Tibial artery (tissue), 4 donors: ENCODE measurements at regions not wholly inside any gene's neighbourhood (a gene's known extent, or its start where the extent isn't known, plus 50 kb on each side); places are given as distances from the start of the nearest gene placed in this dataset.

Experiments
- DNase-seq, 2 donors: peaks; one replicate each; pipeline ENCODE4 v3.0.0-alpha.2; 2019
- H3K27ac ChIP-seq, 2 donors: fragments of 200-600 bp; sonication (generic) in 1 of 2; 1 replicate in 1 of 2; 2 replicates in 1 of 2; pipeline ENCODE4 v1.5.1; 2018 to 2019; ENCODE audit warnings: mild to moderate bottlenecking in 1 of 2
- H3K27me3 ChIP-seq, 2 donors: fragments of 200-600 bp; sonication (generic) in 1 of 2; one replicate each; pipeline versions ENCODE4 v1.5.1 to v1.6.0; 2016 to 2019
- H3K36me3 ChIP-seq, 3 donors: fragments of 200-600 bp; sonication (generic) in 2 of 3; one replicate each; pipeline ENCODE4 v1.5.1; 2016 to 2019; ENCODE audit warnings: mild to moderate bottlenecking in 2 of 3
- H3K4me1 ChIP-seq, 4 donors: fragments of 200-600 bp; sonication (generic) in 2 of 4; 1 replicate in 3 of 4; 2 replicates in 1 of 4; pipeline ENCODE4 v1.5.1; 2016 to 2019
- H3K4me3 ChIP-seq, 2 donors: fragments of 200-600 bp; sonication (generic) in 1 of 2; 1 replicate in 1 of 2; 2 replicates in 1 of 2; pipeline ENCODE4 v1.5.1; 2018 to 2019; ENCODE audit warnings: mild to moderate bottlenecking in 2 of 2
- H3K9me3 ChIP-seq, 3 donors: fragments of 200-600 bp; sonication (generic) in 1 of 3; one replicate each; pipeline ENCODE4 v1.5.1; 2016 to 2019
- CTCF ChIP-seq, 2 experiments: fragments of 200-600 bp in 1 of 2; fragments of 450-650 bp in 1 of 2; IDR thresholded peaks; one replicate each; pipeline ENCODE4 v1.5.1; 2017 to 2019; ENCODE audit warnings: antibody characterized with exemption in 2 of 2, mild to moderate bottlenecking in 1 of 2, moderate library complexity in 1 of 2
- intact Hi-C: fragments of 100-400 bp; cut with DNase I; formaldehyde crosslinking; loops from one replicate; pipeline ENCODE4 v1.15.0; 2023; ENCODE audit warnings: low total_unique reads

GRCh38 chr17:52482271-52482670, 323.8 kb upstream of the CA10 start:
- no peaks in the 10 kb centered on the region for H3K4me1 ChIP-seq
- H3K9me3 ChIP-seq = no peaks in the 10 kb centered on the region
- DNase-seq = no peak
- intact Hi-C loops = no loop called here
- no peaks in the 10 kb centered on the region for H3K36me3 ChIP-seq
- no peaks in the 10 kb centered on the region for H3K27me3 ChIP-seq
- no peak overlapping the region for H3K4me3 ChIP-seq
- no peak overlapping the region for H3K27ac ChIP-seq
- no peak for TF ChIP-seq CTCF (IDR thresholded peaks at IDR 0.05)

- Histone ChIP-seq H3K4me3 (no peak overlapping the region), H3K4me1 (no peaks in the 10 kb centered on the region), H3K27me3 (no peaks in the 10 kb centered on the region), H3K9me3 (no peaks in the 10 kb centered on the region), H3K27ac (no peak overlapping the region), H3K36me3 (no peaks in the 10 kb centered on the region)
- no peak for TF ChIP-seq CTCF (IDR thresholded peaks at IDR 0.05)
- DNase-seq = no peak
- intact Hi-C loops = no loop called here
Measured at GRCh38 chr17:52477824-52478699, 319.5 kb upstream of the CA10 start.

GRCh38 chr17:52476638-52477313, 318.3 kb upstream of the CA10 start:
- Histone ChIP-seq H3K27ac (no peak overlapping the region), H3K27me3 (no peaks in the 10 kb centered on the region), H3K4me3 (no peak overlapping the region), H3K9me3 (no peaks in the 10 kb centered on the region), H3K4me1 (no peaks in the 10 kb centered on the region), H3K36me3 (no peaks in the 10 kb centered on the region)
- intact Hi-C loops = no loop called here
- no peak for DNase-seq
- no peak for TF ChIP-seq CTCF (IDR thresholded peaks at IDR 0.05)

- TF ChIP-seq CTCF (IDR thresholded peaks at IDR 0.05) = no peak
- Histone ChIP-seq H3K9me3 (no peaks in the 10 kb centered on the region), H3K4me3 (no peak overlapping the region), H3K27ac (no peak overlapping the region), H3K4me1 (no peaks in the 10 kb centered on the region), H3K27me3 (no peaks in the 10 kb centered on the region), H3K36me3 (no peaks in the 10 kb centered on the region)
- no peak for DNase-seq
- intact Hi-C loops = no loop called here
Measured at GRCh38 chr17:52470553-52470952, 312.0 kb upstream of the CA10 start.

GRCh38 chr17:52465407-52465806, 306.9 kb upstream of the CA10 start:
- intact Hi-C loops = no loop called here
- no peaks in the 10 kb centered on the region for H3K36me3 ChIP-seq
- no peak overlapping the region for H3K4me3 ChIP-seq
- TF ChIP-seq CTCF (IDR thresholded peaks at IDR 0.05) = no peak
- no peaks in the 10 kb centered on the region for H3K9me3 ChIP-seq
- DNase-seq = no peak
- H3K4me1 ChIP-seq = no peaks in the 10 kb centered on the region
- no peaks in the 10 kb centered on the region for H3K27me3 ChIP-seq
- H3K27ac ChIP-seq = no peak overlapping the region
